Activated naive CD4-positive, alpha-beta T cell treated with anti-CD3 and anti-CD28 coated beads, Interleukin-2, amount 50 U/mL, for 24 hours (primary cell): ENCODE measurements at regions not wholly inside any gene's neighbourhood (a gene's known extent, or its start where the extent isn't known, plus 50 kb on each side); places are given as distances from the start of the nearest gene placed in this dataset.
"Not testable (repeated sequence)": the region's sequence is repeated elsewhere in the genome, so short reads cannot be mapped to it uniquely, and the experiment has no call there.

ENCODE experiments used
- H3K27ac Mint-ChIP-seq: one replicate; pipeline ENCODE4 v1.8.0; 2021; ENCODE audit warnings: mild to moderate bottlenecking, mixed read lengths
- H3K27me3 Mint-ChIP-seq: one replicate; pipeline ENCODE4 v1.8.0; 2021; ENCODE audit warnings: mixed read lengths
- H3K36me3 Mint-ChIP-seq: one replicate; pipeline ENCODE4 v1.8.0; 2021; ENCODE audit warnings: mixed read lengths
- H3K4me1 Mint-ChIP-seq: one replicate; pipeline ENCODE4 v1.8.0; 2021; ENCODE audit warnings: mixed read lengths
- H3K4me3 Mint-ChIP-seq: one replicate; pipeline ENCODE4 v1.8.0; 2021; ENCODE audit warnings: mild to moderate bottlenecking, mixed read lengths
- H3K9me3 Mint-ChIP-seq: one replicate; pipeline ENCODE4 v1.8.0; 2021; ENCODE audit warnings: mixed read lengths

- Mint-ChIP-seq H3K27me3 (no peaks in the 10 kb centered on the region), H3K4me3 (no peak overlapping the region), H3K36me3 (no peaks in the 10 kb centered on the region), H3K9me3 (no peaks in the 10 kb centered on the region), H3K4me1 (no peaks in the 10 kb centered on the region), H3K27ac (no peak overlapping the region)
These were observed 161.8 kb downstream of the KIF26A start for GRCh38 chr14:104299993-104300761.

- Mint-ChIP-seq H3K4me3 (no peak overlapping the region), H3K36me3 (no peaks in the 10 kb centered on the region), H3K27ac (no peak overlapping the region), H3K9me3 (no peaks in the 10 kb centered on the region), H3K4me1 (no peaks in the 10 kb centered on the region), H3K27me3 (no peaks in the 10 kb centered on the region)
These were observed 163.5 kb downstream of the KIF26A start for GRCh38 chr14:104301731-104302460.

- Mint-ChIP-seq H3K4me3 (no peak overlapping the region), H3K27ac (no peak overlapping the region), H3K27me3 (no peaks in the 10 kb centered on the region), H3K36me3 (no peaks in the 10 kb centered on the region), H3K4me1 (no peaks in the 10 kb centered on the region), H3K9me3 (no peaks in the 10 kb centered on the region)
These were observed 164.5 kb downstream of the KIF26A start for GRCh38 chr14:104302794-104303405.

- Mint-ChIP-seq H3K9me3 (no peaks in the 10 kb centered on the region), H3K27me3 (no peaks in the 10 kb centered on the region), H3K27ac (no peak overlapping the region), H3K4me1 (no peaks in the 10 kb centered on the region), H3K36me3 (no peaks in the 10 kb centered on the region), H3K4me3 (no peak overlapping the region)
These were observed 165.5 kb downstream of the KIF26A start for GRCh38 chr14:104303705-104304425.

GRCh38 chr14:104304451-104305351 is 166.3 kb downstream of the KIF26A start:
- H3K27ac Mint-ChIP-seq: no peak overlapping the region
- no peaks in the 10 kb centered on the region for H3K27me3 Mint-ChIP-seq
- no peaks in the 10 kb centered on the region for H3K9me3 Mint-ChIP-seq
- H3K4me1 Mint-ChIP-seq: no peaks in the 10 kb centered on the region
- no peaks in the 10 kb centered on the region for H3K36me3 Mint-ChIP-seq
- no peak overlapping the region for H3K4me3 Mint-ChIP-seq

GRCh38 chr14:104305511-104306449 is 167.4 kb downstream of the KIF26A start:
- Mint-ChIP-seq H3K27me3 (no peaks in the 10 kb centered on the region), H3K27ac (no peak overlapping the region), H3K4me1 (no peaks in the 10 kb centered on the region), H3K4me3 (no peak overlapping the region), H3K9me3 (no peaks in the 10 kb centered on the region), H3K36me3 (no peaks in the 10 kb centered on the region)

- H3K27ac Mint-ChIP-seq: no peak overlapping the region
- no peaks in the 10 kb centered on the region for H3K4me1 Mint-ChIP-seq
- H3K4me3 Mint-ChIP-seq: no peak overlapping the region
- H3K36me3 Mint-ChIP-seq: peaks cover 1% of the 10 kb centered on the region
- H3K27me3 Mint-ChIP-seq: no peaks in the 10 kb centered on the region
- no peaks in the 10 kb centered on the region for H3K9me3 Mint-ChIP-seq
These were observed 168.2 kb downstream of the KIF26A start for GRCh38 chr14:104306450-104307040.

- Mint-ChIP-seq H3K36me3 (peaks cover 1% of the 10 kb centered on the region), H3K27ac (no peak overlapping the region), H3K27me3 (no peaks in the 10 kb centered on the region), H3K9me3 (no peaks in the 10 kb centered on the region), H3K4me3 (no peak overlapping the region), H3K4me1 (no peaks in the 10 kb centered on the region)
These were observed 168.8 kb downstream of the KIF26A start for GRCh38 chr14:104307246-104307626.

- Mint-ChIP-seq H3K27me3 (no peaks in the 10 kb centered on the region), H3K36me3 (peaks cover 1% of the 10 kb centered on the region), H3K4me1 (no peaks in the 10 kb centered on the region), H3K4me3 (no peak overlapping the region), H3K9me3 (no peaks in the 10 kb centered on the region), H3K27ac (no peak overlapping the region)
These were observed 169.4 kb downstream of the KIF26A start for GRCh38 chr14:104307627-104308401.

GRCh38 chr14:104308534-104308933 is 170.1 kb downstream of the KIF26A start:
- not testable (repeated sequence) for H3K4me3 Mint-ChIP-seq, H3K27me3 Mint-ChIP-seq, H3K9me3 Mint-ChIP-seq, H3K36me3 Mint-ChIP-seq, H3K27ac Mint-ChIP-seq, H3K4me1 Mint-ChIP-seq

- Mint-ChIP-seq H3K4me3 (no peak overlapping the region), H3K4me1 (no peaks in the 10 kb centered on the region), H3K27ac (no peak overlapping the region), H3K36me3 (peaks cover 1% of the 10 kb centered on the region), H3K9me3 (no peaks in the 10 kb centered on the region), H3K27me3 (no peaks in the 10 kb centered on the region)
These were observed 171.4 kb downstream of the KIF26A start for GRCh38 chr14:104309657-104310369.

- no peaks in the 10 kb centered on the region for H3K4me1 Mint-ChIP-seq
- H3K36me3 Mint-ChIP-seq: peaks cover 1% of the 10 kb centered on the region
- H3K4me3 Mint-ChIP-seq: no peak overlapping the region
- no peaks in the 10 kb centered on the region for H3K9me3 Mint-ChIP-seq
- H3K27me3 Mint-ChIP-seq: no peaks in the 10 kb centered on the region
- no peak overlapping the region for H3K27ac Mint-ChIP-seq
These were observed 173.0 kb downstream of the KIF26A start for GRCh38 chr14:104311358-104311757.

GRCh38 chr14:104313674-104314073 is 175.3 kb downstream of the KIF26A start:
- Mint-ChIP-seq H3K4me3 (no peak overlapping the region), H3K36me3 (peaks cover 1% of the 10 kb centered on the region), H3K27ac (no peak overlapping the region), H3K9me3 (no peaks in the 10 kb centered on the region), H3K27me3 (no peaks in the 10 kb centered on the region), H3K4me1 (no peaks in the 10 kb centered on the region)
